Pancreas (tissue), 10 donors: ENCODE measurements at regions not wholly inside any gene's neighbourhood (a gene's known extent, or its start where the extent isn't known, plus 50 kb on each side); places are given as distances from the start of the nearest gene placed in this dataset.

Experiments used
- ATAC-seq, 4 donors: fragments of 200-7000 bp; cut with Tn5 transposase; one replicate each; pipeline versions ENCODE4 v1.8.0 to v1.9.1; 2020; ENCODE audit warnings: mild to moderate bottlenecking in 4 of 4, moderate library complexity in 4 of 4
- DNase-seq, 6 donors: peaks; one replicate each; pipeline ENCODE4 v3.0.0-alpha.2; 2020
- FAIRE-seq: peaks from 2 replicates; lab custom pipeline; 2012; peaks lifted over from hg19 to GRCh38; lab: Jason Lieb, UNC
- H3K27ac ChIP-seq, 4 donors: fragments of 200-600 bp; sonication (generic); 1 replicate in 3 of 4; 2 replicates in 1 of 4; pipeline versions ENCODE4 v1.5.0 to v1.8.0; 2020
- H3K27me3 ChIP-seq, 4 donors: fragments of 200-600 bp; one replicate each; pipeline ENCODE4 v1.8.0; 2021
- H3K36me3 ChIP-seq, 3 donors: fragments of 200-600 bp; sonication (generic) in 1 of 3; one replicate each; pipeline versions ENCODE4 v1.5.0 to v1.8.0; 2020 to 2021
- H3K4me1 ChIP-seq, 3 donors: fragments of 200-600 bp; one replicate each; pipeline ENCODE4 v1.8.0; 2021
- H3K4me3 ChIP-seq, 4 donors: fragments of 200-600 bp; sonication (generic) in 2 of 4; one replicate each; pipeline versions ENCODE4 v1.5.0 to v1.8.0; 2020 to 2021
- H3K9me3 ChIP-seq, 4 donors: fragments of 200-600 bp; one replicate each; pipeline ENCODE4 v1.8.0; 2021
- WGBS, 2 donors: extraction: QIAGEN DNeasy Blood & Tissue Kit; methylation state at CpG; one replicate each; pipeline ENCODE4 v1.1.7; 2013; 5-methylcytosine and 5-hydroxymethylcytosine counted together
- intact Hi-C, 3 donors: fragments of 100-400 bp; cut with DNase I; formaldehyde crosslinking; loops; one replicate each; pipeline versions ENCODE4 v1.11.1 to v1.14.2; 2022
- TF ChIP-seq, protein P1 (sequence below), 4 donors: fragments of 200-600 bp; sonication (generic) in 3 of 4; IDR thresholded peaks; one replicate each; pipeline versions ENCODE4 v1.5.0 to v1.8.0; 2021; ENCODE audit warnings: antibody characterized with exemption in 4 of 4
- donor health status: healthy with polysubstance abuse.
- donor health status: DM: no; HTN: no; CAD: no; lungs with moderate emphysema.
- donor health status: DM: no; HTN: no; CAD: no.
- donor health status: control.
- donor health status: control.
- donor health status: Bipolar disorder and iron deficiency.
- donor health status: DM: yes; HTN: yes; CAD: no.
- donor health status: DM: no; HTN: no; CAD: no.
- donor health status: DM: no; HTN: no; CAD: no.
- donor health status: DM: yes; HTN: yes; CAD: no.

DNA sequence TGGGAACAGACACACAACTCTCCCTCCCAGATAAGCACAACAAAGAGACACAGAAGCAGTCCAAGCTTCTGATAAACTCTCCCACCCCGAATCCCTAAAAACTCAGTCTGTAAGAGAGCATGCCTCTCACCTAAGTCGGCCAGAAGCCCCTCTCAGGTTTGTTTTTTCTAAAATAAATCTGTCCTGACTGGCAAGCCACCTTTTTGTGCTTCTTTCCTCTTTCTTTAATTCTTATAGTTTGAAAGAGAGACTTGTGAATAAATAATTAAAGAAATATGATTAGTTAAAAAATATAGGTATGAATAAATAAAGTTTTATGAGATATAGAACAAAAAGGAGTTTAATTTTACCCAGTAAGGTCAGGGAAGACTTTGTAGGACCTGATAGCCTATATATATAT is 329.0 kb upstream of the SLCO3A1 start:
- Histone ChIP-seq H3K4me3 (no peak overlapping the region), H3K27ac (no peak overlapping the region), H3K27me3 (no peaks in the 10 kb centered on the region), H3K4me1 (no peaks in the 10 kb centered on the region), H3K9me3 (no peaks in the 10 kb centered on the region), H3K36me3 (no peaks in the 10 kb centered on the region)
- no peak for FAIRE-seq
- 44 to 45% methylated on average over 2 of the region's 2 CpGs for WGBS, 2 donors
- intact Hi-C loops: no loop called here
- no peak for DNase-seq
- ATAC-seq: no peak
- TF ChIP-seq, protein P1, sequence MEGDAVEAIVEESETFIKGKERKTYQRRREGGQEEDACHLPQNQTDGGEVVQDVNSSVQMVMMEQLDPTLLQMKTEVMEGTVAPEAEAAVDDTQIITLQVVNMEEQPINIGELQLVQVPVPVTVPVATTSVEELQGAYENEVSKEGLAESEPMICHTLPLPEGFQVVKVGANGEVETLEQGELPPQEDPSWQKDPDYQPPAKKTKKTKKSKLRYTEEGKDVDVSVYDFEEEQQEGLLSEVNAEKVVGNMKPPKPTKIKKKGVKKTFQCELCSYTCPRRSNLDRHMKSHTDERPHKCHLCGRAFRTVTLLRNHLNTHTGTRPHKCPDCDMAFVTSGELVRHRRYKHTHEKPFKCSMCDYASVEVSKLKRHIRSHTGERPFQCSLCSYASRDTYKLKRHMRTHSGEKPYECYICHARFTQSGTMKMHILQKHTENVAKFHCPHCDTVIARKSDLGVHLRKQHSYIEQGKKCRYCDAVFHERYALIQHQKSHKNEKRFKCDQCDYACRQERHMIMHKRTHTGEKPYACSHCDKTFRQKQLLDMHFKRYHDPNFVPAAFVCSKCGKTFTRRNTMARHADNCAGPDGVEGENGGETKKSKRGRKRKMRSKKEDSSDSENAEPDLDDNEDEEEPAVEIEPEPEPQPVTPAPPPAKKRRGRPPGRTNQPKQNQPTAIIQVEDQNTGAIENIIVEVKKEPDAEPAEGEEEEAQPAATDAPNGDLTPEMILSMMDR (IDR thresholded peaks at IDR 0.05): no peak

DNA sequence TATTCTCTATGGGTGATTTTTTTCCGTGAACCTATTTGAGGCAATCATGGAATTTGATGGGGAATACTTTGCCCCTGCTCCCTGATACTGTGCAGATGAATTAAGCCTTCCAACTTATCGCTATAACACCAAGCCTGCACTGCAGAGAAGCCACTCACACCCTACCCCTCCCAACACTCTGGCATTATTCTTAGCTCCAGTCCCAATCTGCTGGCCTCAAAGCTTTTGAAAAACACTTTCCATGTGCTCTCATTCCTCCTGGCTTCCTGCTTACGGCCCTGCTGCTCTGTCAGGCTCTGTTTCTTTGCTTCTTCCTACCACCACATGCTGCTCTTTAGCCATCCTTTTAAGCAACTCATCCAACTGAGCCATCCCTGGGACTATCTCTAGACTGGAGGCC is 327.8 kb upstream of the SLCO3A1 start:
- Histone ChIP-seq H3K27ac (no peak overlapping the region), H3K4me3 (no peak overlapping the region), H3K27me3 (no peaks in the 10 kb centered on the region), H3K9me3 (no peaks in the 10 kb centered on the region), H3K4me1 (no peaks in the 10 kb centered on the region), H3K36me3 (no peaks in the 10 kb centered on the region)
- 73 to 87% methylated on average over 3 of the region's 3 CpGs for WGBS, 2 donors
- DNase-seq: no peak
- intact Hi-C loops: no loop called here
- FAIRE-seq: no peak
- no peak for ATAC-seq
- TF ChIP-seq, protein P1 (IDR thresholded peaks at IDR 0.05): no peak

DNA sequence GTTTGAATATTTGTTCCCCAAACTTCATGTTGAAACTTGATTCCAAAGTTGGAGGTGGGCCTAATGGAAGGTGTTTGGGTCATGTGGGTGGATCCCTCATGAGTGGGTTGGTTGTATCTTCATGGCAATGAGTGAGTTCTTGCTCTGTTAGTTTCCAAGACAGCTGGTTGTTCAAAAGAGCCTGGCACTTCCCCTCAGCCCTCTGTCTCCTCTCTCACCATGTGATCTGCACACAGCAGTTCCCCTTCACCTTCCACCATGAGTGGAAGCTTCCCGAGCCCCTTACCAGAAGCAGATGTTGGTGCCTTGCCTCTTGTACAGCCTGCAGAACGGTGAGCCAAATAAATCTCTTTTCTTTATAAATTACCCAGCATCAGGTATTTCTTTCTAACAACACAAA is 327.1 kb upstream of the SLCO3A1 start:
- TF ChIP-seq, protein P1 (IDR thresholded peaks at IDR 0.05): no peak
- Histone ChIP-seq H3K27ac (no peak overlapping the region), H3K9me3 (no peaks in the 10 kb centered on the region), H3K36me3 (no peaks in the 10 kb centered on the region), H3K27me3 (no peaks in the 10 kb centered on the region), H3K4me3 (no peak overlapping the region), H3K4me1 (no peaks in the 10 kb centered on the region)
- 70 to 93% methylated on average over 2 of the region's 2 CpGs for WGBS, 2 donors
- ATAC-seq (no peak), DNase-seq (no peak), FAIRE-seq (no peak)
- intact Hi-C loops: no loop called here

DNA sequence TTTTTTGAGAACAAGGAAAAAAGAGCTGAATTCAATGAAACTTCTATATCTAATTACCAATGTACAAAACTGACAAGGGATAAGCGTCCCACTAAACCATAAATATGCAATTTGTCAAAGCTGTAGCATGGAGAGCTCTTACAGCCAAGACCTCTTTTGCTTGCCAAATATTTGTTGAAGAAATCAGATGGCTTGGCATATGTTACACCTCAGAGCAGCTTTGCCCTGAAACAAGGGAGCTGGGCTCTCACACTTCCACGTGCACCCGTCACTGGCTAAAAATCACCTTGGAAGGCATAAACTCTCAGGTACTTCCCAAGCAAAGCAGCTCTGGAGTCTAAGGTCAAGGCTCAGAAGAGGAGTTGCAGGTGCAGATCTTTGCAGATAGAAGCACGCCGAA is 324.7 kb upstream of the SLCO3A1 start:
- Histone ChIP-seq H3K4me1 (no peaks in the 10 kb centered on the region), H3K9me3 (no peaks in the 10 kb centered on the region), H3K4me3 (no peak overlapping the region), H3K36me3 (no peaks in the 10 kb centered on the region), H3K27me3 (no peaks in the 10 kb centered on the region), H3K27ac (no peak overlapping the region)
- DNase-seq: no peak
- no peak for FAIRE-seq
- ATAC-seq: peak in 3 of 4 donors; percentile 29 to 56 (median 47)
- intact Hi-C loops: no loop called here
- 37 to 43% methylated on average over 5 of the region's 5 CpGs for WGBS, 2 donors
- TF ChIP-seq, protein P1 (IDR thresholded peaks at IDR 0.05): no peak

DNA sequence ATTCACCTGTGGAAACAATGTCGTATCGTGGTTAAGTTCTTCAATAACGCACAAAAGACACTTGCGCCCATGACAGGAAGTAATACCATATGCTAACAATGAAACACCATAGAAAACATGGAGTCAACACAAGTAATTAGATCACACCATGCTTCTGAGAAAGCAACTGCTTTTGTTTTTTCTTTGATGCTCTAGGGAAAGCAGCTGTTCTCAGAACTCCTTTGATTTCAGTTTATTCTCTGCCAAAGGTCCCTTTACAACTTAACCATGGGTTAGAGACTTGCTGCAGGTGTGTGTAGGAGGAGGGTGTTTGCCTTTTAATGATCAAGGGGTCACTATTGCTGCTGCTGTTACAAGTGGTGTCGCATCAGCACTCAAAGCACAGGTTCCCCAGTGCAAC is 324.0 kb upstream of the SLCO3A1 start:
- no peak for FAIRE-seq
- DNase-seq: no peak
- H3K36me3 ChIP-seq: no peaks in the 10 kb centered on the region
- H3K9me3 ChIP-seq: no peaks in the 10 kb centered on the region
- no peaks in the 10 kb centered on the region for H3K27me3 ChIP-seq
- H3K4me1 ChIP-seq: no peaks in the 10 kb centered on the region
- no peak overlapping the region for H3K27ac ChIP-seq
- ATAC-seq: no peak
- no peak overlapping the region for H3K4me3 ChIP-seq
- intact Hi-C loops: no loop called here
- WGBS, 2 donors: 86 to 89% methylated on average over 5 of the region's 5 CpGs
- TF ChIP-seq, protein P1 (IDR thresholded peaks at IDR 0.05): no peak
